ENCODE measurements at regions not wholly inside any gene's neighbourhood (a gene's known extent, or its start where the extent isn't known, plus 50 kb on each side); places are given as distances from the start of the nearest gene placed in this dataset.
A peak's percentile ranks its signal among the peaks of the same experiment; 100 is the strongest.

DNA sequence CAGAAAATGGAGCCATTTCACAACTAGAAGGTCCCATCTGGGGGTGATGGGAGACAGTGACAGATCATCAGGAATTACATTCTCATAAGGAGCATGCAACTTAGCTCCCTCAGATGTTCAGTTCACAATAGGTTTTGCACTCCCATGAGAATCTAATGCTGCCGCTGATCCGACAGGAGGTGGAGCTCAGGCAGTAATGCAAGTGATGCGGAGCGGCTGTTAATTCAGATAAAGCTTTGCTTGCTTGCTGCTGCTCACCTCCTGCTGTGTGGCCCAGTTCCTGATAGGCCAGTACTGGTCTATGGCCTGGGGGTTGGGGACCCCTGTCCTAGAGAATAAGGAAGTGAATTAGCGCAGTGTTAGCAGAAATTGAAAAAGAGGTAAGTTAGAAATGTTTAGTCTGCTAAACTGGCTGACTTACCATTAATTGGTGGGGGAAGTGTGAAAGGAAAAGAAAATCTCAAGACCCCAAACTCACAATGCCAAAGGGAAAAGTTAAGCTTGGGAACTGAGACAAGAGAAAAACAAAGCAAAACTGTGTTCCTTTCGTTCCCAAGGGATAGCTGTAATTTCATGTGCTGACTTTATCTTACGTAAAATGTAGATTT, 76.4 kb downstream of the LYZL2 start (continued):
- TF ChIP-seq ZBTB11 (CRISPR knock-in tag; IDR thresholded peaks at IDR 0.05) = peak in 1 of 3 experiments; percentile 37; a peak in 2 of 6 replicates
- TF ChIP-seq, protein P1, sequence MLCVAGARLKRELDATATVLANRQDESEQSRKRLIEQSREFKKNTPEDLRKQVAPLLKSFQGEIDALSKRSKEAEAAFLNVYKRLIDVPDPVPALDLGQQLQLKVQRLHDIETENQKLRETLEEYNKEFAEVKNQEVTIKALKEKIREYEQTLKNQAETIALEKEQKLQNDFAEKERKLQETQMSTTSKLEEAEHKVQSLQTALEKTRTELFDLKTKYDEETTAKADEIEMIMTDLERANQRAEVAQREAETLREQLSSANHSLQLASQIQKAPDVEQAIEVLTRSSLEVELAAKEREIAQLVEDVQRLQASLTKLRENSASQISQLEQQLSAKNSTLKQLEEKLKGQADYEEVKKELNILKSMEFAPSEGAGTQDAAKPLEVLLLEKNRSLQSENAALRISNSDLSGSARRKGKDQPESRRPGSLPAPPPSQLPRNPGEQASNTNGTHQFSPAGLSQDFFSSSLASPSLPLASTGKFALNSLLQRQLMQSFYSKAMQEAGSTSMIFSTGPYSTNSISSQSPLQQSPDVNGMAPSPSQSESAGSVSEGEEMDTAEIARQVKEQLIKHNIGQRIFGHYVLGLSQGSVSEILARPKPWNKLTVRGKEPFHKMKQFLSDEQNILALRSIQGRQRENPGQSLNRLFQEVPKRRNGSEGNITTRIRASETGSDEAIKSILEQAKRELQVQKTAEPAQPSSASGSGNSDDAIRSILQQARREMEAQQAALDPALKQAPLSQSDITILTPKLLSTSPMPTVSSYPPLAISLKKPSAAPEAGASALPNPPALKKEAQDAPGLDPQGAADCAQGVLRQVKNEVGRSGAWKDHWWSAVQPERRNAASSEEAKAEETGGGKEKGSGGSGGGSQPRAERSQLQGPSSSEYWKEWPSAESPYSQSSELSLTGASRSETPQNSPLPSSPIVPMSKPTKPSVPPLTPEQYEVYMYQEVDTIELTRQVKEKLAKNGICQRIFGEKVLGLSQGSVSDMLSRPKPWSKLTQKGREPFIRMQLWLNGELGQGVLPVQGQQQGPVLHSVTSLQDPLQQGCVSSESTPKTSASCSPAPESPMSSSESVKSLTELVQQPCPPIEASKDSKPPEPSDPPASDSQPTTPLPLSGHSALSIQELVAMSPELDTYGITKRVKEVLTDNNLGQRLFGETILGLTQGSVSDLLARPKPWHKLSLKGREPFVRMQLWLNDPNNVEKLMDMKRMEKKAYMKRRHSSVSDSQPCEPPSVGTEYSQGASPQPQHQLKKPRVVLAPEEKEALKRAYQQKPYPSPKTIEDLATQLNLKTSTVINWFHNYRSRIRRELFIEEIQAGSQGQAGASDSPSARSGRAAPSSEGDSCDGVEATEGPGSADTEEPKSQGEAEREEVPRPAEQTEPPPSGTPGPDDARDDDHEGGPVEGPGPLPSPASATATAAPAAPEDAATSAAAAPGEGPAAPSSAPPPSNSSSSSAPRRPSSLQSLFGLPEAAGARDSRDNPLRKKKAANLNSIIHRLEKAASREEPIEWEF (CRISPR knock-in tag; IDR thresholded peaks at IDR 0.05) = no peak
- TF ChIP-seq MEF2A (IDR thresholded peaks at IDR 0.05; ENCODE audit: control insufficient read depth, low read depth, low read length) = no peak
- no peak for TF ChIP-seq ZBTB8A (IDR thresholded peaks at IDR 0.05; ENCODE audit: partially characterized antibody)
- TF ChIP-seq PML (IDR thresholded peaks at IDR 0.05; ENCODE audit: low read length) = peak; percentile 74
- TF ChIP-seq C11orf30 (IDR thresholded peaks at IDR 0.05; ENCODE audit: low read depth) = peak; percentile 88
- no peak for TF ChIP-seq HEY1 (CRISPR knock-in tag; IDR thresholded peaks at IDR 0.05; ENCODE audit: borderline replicate concordance)
- TF ChIP-seq ELF4 (CRISPR knock-in tag; IDR thresholded peaks at IDR 0.05) = no peak
- TF ChIP-seq SRSF7 (optimal IDR thresholded peaks at IDR 0.05; ENCODE audit: low read depth, low read length) = no peak
- no peak for TF ChIP-seq ZNF583 (CRISPR knock-in tag; IDR thresholded peaks at IDR 0.05)
- 0 out of 2 replicates have a peak, but pooled peaks have one; percentile 41 for TF ChIP-seq PTTG1 (tag; IDR thresholded peaks at IDR 0.05; ENCODE audit: low read depth)
- TF ChIP-seq, protein P2, sequence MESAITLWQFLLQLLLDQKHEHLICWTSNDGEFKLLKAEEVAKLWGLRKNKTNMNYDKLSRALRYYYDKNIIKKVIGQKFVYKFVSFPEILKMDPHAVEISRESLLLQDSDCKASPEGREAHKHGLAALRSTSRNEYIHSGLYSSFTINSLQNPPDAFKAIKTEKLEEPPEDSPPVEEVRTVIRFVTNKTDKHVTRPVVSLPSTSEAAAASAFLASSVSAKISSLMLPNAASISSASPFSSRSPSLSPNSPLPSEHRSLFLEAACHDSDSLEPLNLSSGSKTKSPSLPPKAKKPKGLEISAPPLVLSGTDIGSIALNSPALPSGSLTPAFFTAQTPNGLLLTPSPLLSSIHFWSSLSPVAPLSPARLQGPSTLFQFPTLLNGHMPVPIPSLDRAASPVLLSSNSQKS (CRISPR knock-in tag; IDR thresholded peaks at IDR 0.05) = no peak
- TF ChIP-seq MAFK (IDR thresholded peaks at IDR 0.05; ENCODE audit: low read length) = peak; percentile 68
- TF ChIP-seq HDAC1 (IDR thresholded peaks at IDR 0.05) = peak in 1 of 2 experiments; percentile 82; a peak in 2 of 4 replicates
- TF ChIP-seq ZNF140 (CRISPR knock-in tag; IDR thresholded peaks at IDR 0.05) = no peak
- TF ChIP-seq ZNF133 (CRISPR knock-in tag; IDR thresholded peaks at IDR 0.05) = no peak
- TF ChIP-seq CEBPG (CRISPR knock-in tag; IDR thresholded peaks at IDR 0.05) = no peak
- no peak for TF ChIP-seq CEBPG (tag; conservative IDR thresholded peaks at IDR 0.05 in 1 of 2, IDR thresholded peaks at IDR 0.05 in 1 of 2)
- no peak for TF ChIP-seq STAT5B (CRISPR knock-in tag; IDR thresholded peaks at IDR 0.05)
- TF ChIP-seq MEIS2 (IDR thresholded peaks at IDR 0.05; ENCODE audit: partially characterized antibody) = peak; percentile 79

All from K562 (cell line).